Stimulated activated CD8-positive, alpha-beta memory T cell treated with anti-CD3 and anti-CD28 coated beads, Interleukin-2, amount 100 ng/mL, for 48 hours (primary cell): ENCODE measurements at regions not wholly inside any gene's neighbourhood (a gene's known extent, or its start where the extent isn't known, plus 50 kb on each side); places are given as distances from the start of the nearest gene placed in this dataset.

ENCODE experiments used
- DNase-seq, 2 donors: peaks; one replicate each; pipeline ENCODE4 v3.0.0-alpha.2; 2020; ENCODE audit warnings: low read depth in 2 of 2

GRCh38 chr10:111440501-111440900 is 363.7 kb downstream of the ADRA2A start:
- no peak for DNase-seq

DNA sequence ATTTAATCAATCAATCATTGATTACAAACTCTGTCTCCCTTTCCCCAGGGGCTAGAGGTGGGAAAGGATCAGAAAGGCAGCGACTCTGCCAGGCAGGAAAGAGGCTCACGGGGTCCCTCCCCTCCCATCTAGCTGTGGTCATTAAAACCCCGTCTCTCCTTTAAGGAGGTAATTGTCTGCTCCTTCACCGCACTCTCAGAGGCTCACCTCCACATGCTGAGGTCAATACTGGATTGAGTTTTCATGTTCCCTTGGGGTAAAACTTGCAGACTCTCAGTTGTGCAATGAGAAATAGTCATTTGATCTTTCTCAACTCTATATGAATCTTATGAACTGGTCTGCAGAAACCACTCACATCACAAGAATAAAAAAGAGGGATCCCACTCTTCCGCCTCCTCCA is 368.8 kb downstream of the ADRA2A start:
- DNase-seq: no peak

GRCh38 chr10:111446966-111447365 is 370.1 kb downstream of the ADRA2A start:
- DNase-seq: no peak

GRCh38 chr10:111452153-111452552 is 375.3 kb downstream of the ADRA2A start:
- DNase-seq: no peak

GRCh38 chr10:111455776-111456426 is 379.1 kb downstream of the ADRA2A start:
- no peak for DNase-seq

GRCh38 chr10:111458256-111458655 is 381.4 kb downstream of the ADRA2A start:
- DNase-seq: no peak

DNA sequence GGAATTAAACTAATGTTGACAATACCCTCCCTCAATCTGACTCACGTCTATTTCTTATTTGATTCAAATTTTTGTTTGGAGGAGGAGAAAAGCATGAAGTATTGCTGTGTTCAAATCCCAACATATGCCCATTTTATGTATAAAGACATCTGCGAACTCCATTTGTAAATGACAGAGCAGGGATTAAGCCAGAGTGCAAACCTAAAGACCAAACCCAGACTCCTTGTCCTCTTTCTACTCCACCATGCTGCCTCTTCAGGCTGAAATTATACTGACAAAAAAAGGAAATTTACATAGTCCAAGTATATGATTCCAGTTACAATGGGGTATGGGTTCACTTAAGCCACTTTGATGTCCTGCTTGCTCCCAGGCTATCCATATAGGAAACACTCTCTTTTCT is 383.1 kb downstream of the ADRA2A start:
- no peak for DNase-seq

GRCh38 chr10:111472445-111472844 is 395.6 kb downstream of the ADRA2A start:
- no peak for DNase-seq

- no peak for DNase-seq
Observed at GRCh38 chr10:111473361-111473760, 396.5 kb downstream of the ADRA2A start.

- no peak for DNase-seq
Observed at GRCh38 chr10:111474786-111475185, 398.0 kb downstream of the ADRA2A start.

GRCh38 chr10:111475720-111476119 is 398.9 kb downstream of the ADRA2A start:
- no peak for DNase-seq

DNA sequence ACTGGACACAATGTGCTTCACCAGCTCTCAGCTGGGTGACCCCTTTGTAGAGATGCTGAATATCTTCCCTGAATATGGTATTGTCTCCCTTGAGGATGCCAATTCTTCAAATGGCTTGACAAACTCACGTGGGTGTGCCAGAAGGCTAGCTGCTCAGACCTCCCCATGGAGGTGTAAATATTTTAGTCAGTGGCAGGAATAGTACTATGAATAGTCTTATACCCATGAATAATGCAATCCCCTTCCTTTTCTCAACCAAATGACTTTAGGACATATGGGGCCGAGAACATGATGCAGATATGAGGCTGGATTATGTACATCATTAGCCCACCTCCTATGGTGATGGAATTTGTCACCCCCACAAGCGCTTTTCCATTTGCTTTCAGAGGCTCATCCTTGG is 401.8 kb downstream of the ADRA2A start:
- no peak for DNase-seq

DNA sequence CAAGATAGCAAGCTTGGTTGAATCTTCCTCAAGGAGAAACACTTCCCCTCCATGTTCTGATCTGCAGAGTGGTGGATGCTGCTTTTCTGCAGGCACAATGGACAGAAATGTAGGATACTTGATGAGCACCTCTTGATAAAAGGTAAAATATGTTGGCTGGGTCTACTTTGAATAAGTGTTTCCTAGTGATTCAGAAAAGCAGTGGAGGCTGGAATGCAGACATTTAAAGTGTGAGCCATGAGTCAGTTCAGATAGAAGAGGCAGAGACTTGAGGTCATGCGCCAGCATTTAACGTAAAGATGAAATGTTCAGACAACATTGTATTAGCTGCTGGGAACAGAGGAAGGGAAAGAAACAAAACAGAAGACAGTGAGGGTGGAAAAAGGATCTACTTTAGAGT is 403.1 kb downstream of the ADRA2A start:
- no peak for DNase-seq

- no peak for DNase-seq
Observed at GRCh38 chr10:111481261-111481826, 404.5 kb downstream of the ADRA2A start.

- DNase-seq: no peak
Observed at GRCh38 chr10:111481866-111482265, 405.0 kb downstream of the ADRA2A start.

GRCh38 chr10:111482621-111483216 is 405.9 kb downstream of the ADRA2A start:
- no peak for DNase-seq

DNA sequence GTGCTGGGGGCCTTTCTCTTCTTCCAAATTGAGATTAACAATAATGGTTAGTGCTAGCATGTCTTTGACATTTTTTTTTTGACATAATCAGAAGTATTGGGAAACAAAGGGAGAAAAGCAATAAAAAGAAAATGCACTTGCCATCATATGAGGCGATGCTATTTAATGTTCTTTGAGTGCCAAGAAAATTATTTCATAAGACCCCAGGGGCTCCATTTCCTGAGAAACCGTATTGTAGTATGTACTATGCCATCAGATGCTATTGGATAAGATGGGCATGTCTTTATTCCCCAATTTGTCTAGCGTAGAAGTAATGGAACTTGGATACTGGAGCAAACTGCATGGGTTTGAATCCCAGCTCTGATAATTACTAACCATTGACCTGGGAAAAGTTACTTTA is 408.9 kb downstream of the ADRA2A start:
- no peak for DNase-seq

GRCh38 chr10:111486346-111486745 is 409.5 kb downstream of the ADRA2A start:
- no peak for DNase-seq

GRCh38 chr10:111488668-111489067 is 411.8 kb downstream of the ADRA2A start:
- no peak for DNase-seq

- no peak for DNase-seq
Observed at GRCh38 chr10:111491154-111491553, 414.3 kb downstream of the ADRA2A start.

GRCh38 chr10:111493024-111493625 is 416.3 kb downstream of the ADRA2A start:
- DNase-seq: no peak

- no peak for DNase-seq
Observed at GRCh38 chr10:111498560-111498959, 421.7 kb downstream of the ADRA2A start.

GRCh38 chr10:111504376-111504775 is 427.5 kb downstream of the ADRA2A start:
- DNase-seq: no peak
